H1 (cell line): ENCODE measurements at regions not wholly inside any gene's neighbourhood (a gene's known extent, or its start where the extent isn't known, plus 50 kb on each side); places are given as distances from the start of the nearest gene placed in this dataset.

ENCODE experiments used
- CTCF ChIA-PET: fragments of 300-600 bp; sonication (Branson Sonifier 250); formaldehyde crosslinking; loops from one replicate; lab custom pipeline; 2021; ENCODE audit not compliant: partially characterized antibody; lab: Charles Lee
- POLR2A ChIA-PET: fragments of 300-600 bp; sonication (Branson Sonifier 250); formaldehyde crosslinking; loops from one replicate; lab custom pipeline; 2021; ENCODE audit warnings: inconsistent platforms; ENCODE audit not compliant: partially characterized antibody; lab: Charles Lee
- DNase-seq, 2 experiments: peaks; one replicate each; pipeline versions ENCODE4 v3.0.0 to v3.0.0-alpha.2; 2010 to 2022; ENCODE audit warnings: low spot score in 2 of 2, low read depth in 1 of 2, mixed read lengths in 1 of 2
- FAIRE-seq: peaks from 2 replicates; lab custom pipeline; 2011; peaks lifted over from hg19 to GRCh38; lab: Jason Lieb, UNC
- H2AFZ ChIP-seq: 2 replicates; pipeline ENCODE4 v1.8.1; 2012; ENCODE audit warnings: low read length, inconsistent platforms
- H2AK5ac ChIP-seq: 2 replicates; pipeline ENCODE4 v1.6.1; 2013; ENCODE audit warnings: low read depth, low read length
- H2BK120ac ChIP-seq: replicated peaks from 2 replicates; pipeline ENCODE3; 2013; ENCODE audit warnings: low read depth, low read length, inconsistent platforms
- H2BK12ac ChIP-seq: 2 replicates; pipeline ENCODE4 v1.6.1; 2013; ENCODE audit warnings: low read depth, low read length
- H2BK15ac ChIP-seq: 2 replicates; pipeline ENCODE4 v1.6.1; 2013; ENCODE audit warnings: low read length
- H2BK20ac ChIP-seq: 2 replicates; pipeline ENCODE4 v1.6.1; 2013; ENCODE audit warnings: low read length
- H2BK5ac ChIP-seq: 2 replicates; pipeline ENCODE4 v1.6.1; 2013; ENCODE audit warnings: low read depth, low read length
- H3K14ac ChIP-seq: 2 replicates; pipeline ENCODE4 v1.6.1; 2013; ENCODE audit warnings: inconsistent platforms; ENCODE audit not compliant: insufficient read length
- H3K18ac ChIP-seq: 2 replicates; pipeline ENCODE4 v1.6.1; 2013; ENCODE audit warnings: low read length; ENCODE audit errors: extremely low read depth
- H3K23ac ChIP-seq: 2 replicates; pipeline ENCODE4 v1.6.1; 2013; ENCODE audit warnings: inconsistent platforms; ENCODE audit not compliant: insufficient read length
- H3K23me2 ChIP-seq: 2 replicates; pipeline ENCODE4 v1.6.1; 2013; ENCODE audit warnings: low read depth, low read length
- H3K27ac ChIP-seq: 2 replicates; pipeline ENCODE4 v1.6.1; 2011; ENCODE audit warnings: low read depth, low read length, inconsistent platforms
- H3K27me3 ChIP-seq, 4 experiments: replicated peaks in 1 of 4; 1 replicate in 1 of 4; 2 replicates in 3 of 4; pipeline versions ENCODE4 v1.6.1 to v1.8.1; 2011 to 2013; ENCODE audit warnings: low read length in 3 of 4, mild to moderate bottlenecking in 3 of 4, inconsistent platforms in 2 of 4, mixed read lengths in 2 of 4, moderate library complexity in 1 of 4; ENCODE audit not compliant: control insufficient read depth in 3 of 4, insufficient read depth in 3 of 4; ENCODE audit errors: extremely low read depth in 1 of 4
- H3K36me3 ChIP-seq, 4 experiments: 2 replicates each; pipeline versions ENCODE4 v1.6.1 to v1.8.1; 2011 to 2013; ENCODE audit warnings: mild to moderate bottlenecking in 4 of 4, low read length in 3 of 4, moderate library complexity in 2 of 4, control low read depth in 1 of 4, inconsistent platforms in 1 of 4; ENCODE audit not compliant: insufficient read depth in 4 of 4, control insufficient read depth in 2 of 4
- H3K4ac ChIP-seq: replicated peaks from 2 replicates; pipeline ENCODE3; 2013; ENCODE audit warnings: low read length, low read depth, mixed read lengths, inconsistent platforms; ENCODE audit not compliant: insufficient read length
- H3K4me1 ChIP-seq, 4 experiments: replicated peaks in 1 of 4; 1 replicate in 1 of 4; 2 replicates in 3 of 4; pipeline versions ENCODE4 v1.6.1 to v1.8.1; 2011 to 2013; ENCODE audit warnings: low read length in 3 of 4, inconsistent platforms in 2 of 4, mixed read lengths in 1 of 4; ENCODE audit not compliant: insufficient read depth in 4 of 4, control insufficient read depth in 3 of 4
- H3K4me2 ChIP-seq, 2 experiments: 2 replicates each; pipeline versions ENCODE4 v1.6.1 to v1.8.1; 2011 to 2013; ENCODE audit warnings: low read depth in 2 of 2, low read length in 2 of 2, control low read depth in 1 of 2, inconsistent platforms in 1 of 2, mild to moderate bottlenecking in 1 of 2; ENCODE audit not compliant: insufficient read depth in 1 of 2
- H3K4me3 ChIP-seq, 4 experiments: fragments of 200-600, 300-600 bp in 1 of 4; sonication (generic), shearing (Covaris generic), sonication (Bioruptor Twin) in 1 of 4; 2 replicates each; pipeline versions ENCODE4 v1.5.1 to v1.8.1; 2011 to 2016; ENCODE audit warnings: low read length in 4 of 4, low read depth in 3 of 4, control low read depth in 2 of 4, inconsistent platforms in 2 of 4, mild to moderate bottlenecking in 2 of 4, mixed read lengths in 1 of 4, moderate library complexity in 1 of 4; ENCODE audit not compliant: insufficient read depth in 2 of 4; ENCODE audit errors: extremely low read depth in 1 of 4
- H3K56ac ChIP-seq: replicated peaks from 2 replicates; pipeline ENCODE3; 2013; ENCODE audit warnings: low read depth, mild to moderate bottlenecking, mixed read lengths, low read length, inconsistent platforms; ENCODE audit not compliant: insufficient read length
- H3K79me1 ChIP-seq: 2 replicates; pipeline ENCODE4 v1.6.1; 2013; ENCODE audit warnings: low read depth, low read length, control low read depth
- H3K79me2 ChIP-seq, 2 experiments: 2 replicates each; pipeline versions ENCODE4 v1.6.1 to v1.8.1; 2012 to 2013; ENCODE audit warnings: low read length in 2 of 2, mild to moderate bottlenecking in 2 of 2, inconsistent platforms in 1 of 2; ENCODE audit not compliant: insufficient read depth in 2 of 2, control insufficient read depth in 1 of 2
- H3K9ac ChIP-seq, 4 experiments: replicated peaks in 1 of 4; 1 replicate in 1 of 4; 2 replicates in 3 of 4; pipeline versions ENCODE4 v1.6.1 to v1.8.1; 2011 to 2013; ENCODE audit warnings: low read depth in 3 of 4, low read length in 3 of 4, control low read depth in 2 of 4, mild to moderate bottlenecking in 2 of 4, moderate library complexity in 2 of 4, inconsistent platforms in 1 of 4; ENCODE audit errors: extremely low read depth in 1 of 4
- H3K9me3 ChIP-seq, 2 experiments: 2 replicates each; pipeline versions ENCODE4 v1.6.1 to v1.8.1; 2012 to 2013; ENCODE audit warnings: mild to moderate bottlenecking in 2 of 2, moderate library complexity in 2 of 2, control low read depth in 1 of 2, inconsistent platforms in 1 of 2, low read depth in 1 of 2, low read length in 1 of 2, mixed read lengths in 1 of 2; ENCODE audit not compliant: insufficient read depth in 2 of 2
- H4K20me1 ChIP-seq, 2 experiments: replicated peaks in 1 of 2; 2 replicates each; pipeline versions ENCODE3 to v1.8.1; 2011 to 2013; ENCODE audit warnings: inconsistent platforms in 2 of 2, low read length in 2 of 2, mild to moderate bottlenecking in 1 of 2; ENCODE audit not compliant: insufficient read depth in 2 of 2, control insufficient read depth in 1 of 2
- H4K5ac ChIP-seq: 2 replicates; pipeline ENCODE4 v1.6.1; 2013; ENCODE audit warnings: low read length, low read depth, mixed read lengths, inconsistent platforms; ENCODE audit not compliant: insufficient read length
- H4K8ac ChIP-seq: 2 replicates; pipeline ENCODE4 v1.8.0; 2013; ENCODE audit warnings: mild to moderate bottlenecking, moderate library complexity, low read length, inconsistent platforms; ENCODE audit not compliant: insufficient read depth; ENCODE audit errors: extremely low read depth
- H4K91ac ChIP-seq: replicated peaks from 2 replicates; pipeline ENCODE3; 2013; ENCODE audit warnings: low read length, mixed read lengths, inconsistent platforms; ENCODE audit not compliant: insufficient read length
- CBX5 ChIP-seq: fragments of 300-800, 300-1000 bp; sonication (generic); IDR thresholded peaks from 2 replicates; pipeline ENCODE4 v1.7.1; 2016; ENCODE audit warnings: antibody characterized with exemption, low read length, low read depth
- CBX8 ChIP-seq: fragments of 300-800, 300-1000 bp; sonication (generic); IDR thresholded peaks from 2 replicates; pipeline ENCODE4 v1.7.1; 2016; ENCODE audit warnings: low read depth, low read length, borderline replicate concordance
- CHD1 ChIP-seq: IDR thresholded peaks from 2 replicates; pipeline ENCODE4 v1.6.1; 2012; ENCODE audit warnings: low read depth, low read length, improper control_type of control experiment
- CREB1 ChIP-seq: IDR thresholded peaks from 2 replicates; pipeline ENCODE4 v1.6.1; 2012; ENCODE audit warnings: inconsistent platforms
- FOSL1 ChIP-seq: IDR thresholded peaks from 2 replicates; pipeline ENCODE4 v1.6.1; 2011; ENCODE audit warnings: mild to moderate bottlenecking, low read depth, low read length, moderate library complexity; ENCODE audit not compliant: insufficient read depth
- KDM4A ChIP-seq: IDR thresholded peaks from one replicate; pipeline ENCODE4 v1.7.1; 2012; ENCODE audit warnings: low read depth, mild to moderate bottlenecking, moderate library complexity, low read length, inconsistent platforms; ENCODE audit not compliant: severe bottlenecking
- RBBP5 ChIP-seq: IDR thresholded peaks from 2 replicates; pipeline ENCODE4 v1.7.1; 2012; ENCODE audit warnings: low read depth, mild to moderate bottlenecking, inconsistent platforms, low read length, moderate library complexity, borderline replicate concordance
- ZNF274 ChIP-seq: IDR thresholded peaks from 2 replicates; pipeline ENCODE4 v1.7.0; 2012; ENCODE audit warnings: low read length, borderline replicate concordance; ENCODE audit errors: extremely low read depth
- WGBS, 2 experiments: shearing (Covaris generic) in 1 of 2; methylation state at CpG; one replicate each; pipeline versions ENCODE4 v1.1.6 to v1.1.7; 2013 to 2015; ENCODE audit warnings: low lambda C conversion rate in 2 of 2, mixed read lengths in 2 of 2, inconsistent platforms in 1 of 2, low coverage in 1 of 2, missing lambda C conversion rate in 1 of 2; ENCODE audit not compliant: insufficient replicate concordance in 2 of 2, insufficient coverage in 1 of 2, insufficient read length in 1 of 2; ENCODE audit errors: extremely low coverage in 1 of 2, missing lambda C conversion rate in 1 of 2; 5-methylcytosine and 5-hydroxymethylcytosine counted together
- TF ChIP-seq, protein P1 (sequence below): IDR thresholded peaks from 2 replicates; pipeline ENCODE4 v1.6.1; 2012; ENCODE audit warnings: inconsistent platforms
- TF ChIP-seq, protein P2 (sequence below): IDR thresholded peaks from 2 replicates; pipeline ENCODE4 v1.6.1; 2012; ENCODE audit warnings: low read length, inconsistent platforms

DNA sequence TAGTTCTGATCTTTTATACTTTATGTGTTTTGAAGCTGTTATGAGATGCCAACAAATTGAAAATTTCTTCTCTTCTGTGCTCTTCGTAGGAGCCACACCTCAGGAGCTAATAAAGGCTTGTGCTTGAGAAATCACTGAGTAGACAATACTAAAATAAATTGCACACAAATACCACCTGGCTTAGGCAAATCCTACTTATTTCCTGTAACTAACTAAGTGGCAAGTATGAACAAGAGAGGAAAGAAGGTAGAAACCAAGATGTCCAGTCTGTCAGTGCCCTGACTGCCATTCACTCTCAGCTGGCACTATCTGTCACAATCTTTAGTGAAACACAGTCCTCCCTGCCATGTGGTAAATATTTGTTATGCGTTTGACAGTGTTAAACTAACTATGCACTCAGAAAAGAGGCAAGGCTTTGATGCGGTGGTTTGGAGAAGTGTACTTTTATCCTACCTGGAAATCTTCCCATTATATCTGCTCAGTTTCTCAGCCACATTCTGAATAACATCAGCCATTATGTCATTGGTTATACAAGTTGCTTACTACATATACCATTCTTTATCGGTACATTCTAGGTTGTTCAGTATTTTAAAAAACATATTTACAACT, 293.4 kb upstream of the VWC2 start:
- Histone ChIP-seq H4K91ac (no peak overlapping the region), H3K23ac (no peak overlapping the region), H2BK12ac (no peak overlapping the region), H2AFZ (no peak overlapping the region), H2BK15ac (no peak overlapping the region), H2BK20ac (peak overlapping the region; percentile 62; the same call in 1 of the 2 replicates), H4K8ac (no peak overlapping the region), H2BK5ac (no peak overlapping the region), H3K9ac (no peak overlapping the region), H3K27me3 (no peaks in the 10 kb centered on the region), H3K9me3 (no peaks in the 10 kb centered on the region), H3K14ac (no peak overlapping the region), H3K27ac (no peak overlapping the region), H2AK5ac (no peak overlapping the region), H4K20me1 (no peaks in the 10 kb centered on the region), H3K18ac (no peak overlapping the region), H4K5ac (no peak overlapping the region), H3K4ac (no peak overlapping the region), H3K4me1 (peaks cover 0 to 1% (median 0%) of the 10 kb centered on the region in 4 experiments; a peak in 1 of 7 replicates), H3K4me3 (no peak overlapping the region), H2BK120ac (no peak overlapping the region), H3K23me2 (no peaks in the 10 kb centered on the region), H3K36me3 (no peaks in the 10 kb centered on the region), H3K56ac (no peak overlapping the region), H3K79me1 (no peaks in the 10 kb centered on the region), H3K79me2 (no peaks in the 10 kb centered on the region), H3K4me2 (no peak overlapping the region)
- ChIA-PET CTCF (no interaction called here), POLR2A (no interaction called here)
- WGBS, 2 experiments = 91% methylated on average over 4 of the region's 4 CpGs; no CpG with 5 or more reads in 1 of the 2 experiments
- no peak for DNase-seq
- no peak for FAIRE-seq
- no peak for TF ChIP-seq FOSL1
- TF ChIP-seq CREB1 = no peak
- no peak for TF ChIP-seq ZNF274
- TF ChIP-seq CBX8 = no peak
- TF ChIP-seq CBX5 = no peak
- no peak for TF ChIP-seq CHD1
- TF ChIP-seq, protein P1, sequence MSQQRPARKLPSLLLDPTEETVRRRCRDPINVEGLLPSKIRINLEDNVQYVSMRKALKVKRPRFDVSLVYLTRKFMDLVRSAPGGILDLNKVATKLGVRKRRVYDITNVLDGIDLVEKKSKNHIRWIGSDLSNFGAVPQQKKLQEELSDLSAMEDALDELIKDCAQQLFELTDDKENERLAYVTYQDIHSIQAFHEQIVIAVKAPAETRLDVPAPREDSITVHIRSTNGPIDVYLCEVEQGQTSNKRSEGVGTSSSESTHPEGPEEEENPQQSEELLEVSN = no peak
- TF ChIP-seq RBBP5 = no peak
- TF ChIP-seq KDM4A = no peak
- TF ChIP-seq, protein P2, sequence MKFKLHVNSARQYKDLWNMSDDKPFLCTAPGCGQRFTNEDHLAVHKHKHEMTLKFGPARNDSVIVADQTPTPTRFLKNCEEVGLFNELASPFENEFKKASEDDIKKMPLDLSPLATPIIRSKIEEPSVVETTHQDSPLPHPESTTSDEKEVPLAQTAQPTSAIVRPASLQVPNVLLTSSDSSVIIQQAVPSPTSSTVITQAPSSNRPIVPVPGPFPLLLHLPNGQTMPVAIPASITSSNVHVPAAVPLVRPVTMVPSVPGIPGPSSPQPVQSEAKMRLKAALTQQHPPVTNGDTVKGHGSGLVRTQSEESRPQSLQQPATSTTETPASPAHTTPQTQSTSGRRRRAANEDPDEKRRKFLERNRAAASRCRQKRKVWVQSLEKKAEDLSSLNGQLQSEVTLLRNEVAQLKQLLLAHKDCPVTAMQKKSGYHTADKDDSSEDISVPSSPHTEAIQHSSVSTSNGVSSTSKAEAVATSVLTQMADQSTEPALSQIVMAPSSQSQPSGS = no peak
